ENCODE measurements at regions not wholly inside any gene's neighbourhood (a gene's known extent, or its start where the extent isn't known, plus 50 kb on each side); places are given as distances from the start of the nearest gene placed in this dataset.

- intact Hi-C loops (cut with DNase I), result no loop called here
- no peak for DNase-seq (ENCODE audit: low spot score)
These were observed 205.4 kb downstream of the TPBG start for GRCh38 chr6:82569022-82569421.

GRCh38 chr6:82570083-82570482 is 206.5 kb downstream of the TPBG start:
- no peak for DNase-seq (ENCODE audit: low spot score)
- intact Hi-C loops (cut with DNase I), result no loop called here

GRCh38 chr6:82571455-82571854 is 207.8 kb downstream of the TPBG start:
- no peak for DNase-seq (ENCODE audit: low spot score)
- intact Hi-C loops (cut with DNase I), result no loop called here

- DNase-seq (ENCODE audit: low spot score), result no peak
- intact Hi-C loops (cut with DNase I), result no loop called here
These were observed 209.8 kb downstream of the TPBG start for GRCh38 chr6:82573254-82573972.

- no peak for DNase-seq (ENCODE audit: low spot score)
These were observed 212.7 kb downstream of the TPBG start for GRCh38 chr6:82576284-82576683.

GRCh38 chr6:82584194-82584695 is 220.6 kb downstream of the TPBG start:
- DNase-seq (ENCODE audit: low spot score), result no peak
- intact Hi-C loops (cut with DNase I), result no loop called here

More at GRCh38 chr6:82576284-82576683, 212.7 kb downstream of the TPBG start:
- intact Hi-C loops (cut with DNase I), result no loop called here

- intact Hi-C loops (cut with DNase I), result no loop called here
- no peak for DNase-seq (ENCODE audit: low spot score)
These were observed 221.2 kb downstream of the TPBG start for GRCh38 chr6:82584856-82585255.

- intact Hi-C loops (cut with DNase I), result no loop called here
- DNase-seq (ENCODE audit: low spot score), result no peak
These were observed 224.4 kb downstream of the TPBG start for GRCh38 chr6:82588020-82588419.

GRCh38 chr6:82588859-82589412 is 225.3 kb downstream of the TPBG start:
- DNase-seq (ENCODE audit: low spot score), result no peak
- intact Hi-C loops (cut with DNase I), result no loop called here

- no peak for DNase-seq (ENCODE audit: low spot score)
- intact Hi-C loops (cut with DNase I), result no loop called here
These were observed 226.0 kb downstream of the TPBG start for GRCh38 chr6:82589509-82590206.

GRCh38 chr6:82597201-82597600 is 233.6 kb downstream of the TPBG start:
- DNase-seq (ENCODE audit: low spot score), result no peak
- intact Hi-C loops (cut with DNase I), result no loop called here

- no peak for DNase-seq (ENCODE audit: low spot score)
- intact Hi-C loops (cut with DNase I), result no loop called here
These were observed 239.2 kb downstream of the TPBG start for GRCh38 chr6:82602776-82603175.

GRCh38 chr6:82603871-82604270 is 240.3 kb downstream of the TPBG start:
- intact Hi-C loops (cut with DNase I), result no loop called here
- DNase-seq (ENCODE audit: low spot score), result no peak

- intact Hi-C loops (cut with DNase I), result no loop called here
- DNase-seq (ENCODE audit: low spot score), result no peak
These were observed 244.5 kb downstream of the TPBG start for GRCh38 chr6:82607998-82608725.

- intact Hi-C loops (cut with DNase I), result no loop called here
- DNase-seq (ENCODE audit: low spot score), result no peak
These were observed 245.2 kb downstream of the TPBG start for GRCh38 chr6:82608781-82609180.

- intact Hi-C loops (cut with DNase I), result no loop called here
- DNase-seq (ENCODE audit: low spot score), result no peak
These were observed 248.1 kb downstream of the TPBG start for GRCh38 chr6:82611751-82612150.

- no peak for DNase-seq (ENCODE audit: low spot score)
- intact Hi-C loops (cut with DNase I), result no loop called here
These were observed 248.9 kb downstream of the TPBG start for GRCh38 chr6:82612475-82613039.

GRCh38 chr6:82614518-82614917 is 250.9 kb downstream of the TPBG start:
- intact Hi-C loops (cut with DNase I), result no loop called here
- DNase-seq (ENCODE audit: low spot score), result no peak

GRCh38 chr6:82616386-82617028 is 252.9 kb downstream of the TPBG start:
- intact Hi-C loops (cut with DNase I), result no loop called here

More at GRCh38 chr6:82616386-82617028, 252.9 kb downstream of the TPBG start:
- no peak for DNase-seq (ENCODE audit: low spot score)
